Liver (tissue), 8 donors: ENCODE measurements at regions not wholly inside any gene's neighbourhood (a gene's known extent, or its start where the extent isn't known, plus 50 kb on each side); places are given as distances from the start of the nearest gene placed in this dataset.
A peak's percentile ranks its signal among the peaks of the same experiment; 100 is the strongest.

ENCODE experiments used
- DNase-seq: peaks from one replicate; pipeline ENCODE4 v3.0.0-alpha.2; 2017; ENCODE audit warnings: low spot score
- H3K27ac ChIP-seq, 2 donors: one replicate each; pipeline ENCODE4 v1.7.0; 2013; ENCODE audit warnings: inconsistent platforms in 2 of 2, low read length in 2 of 2, control low read depth in 1 of 2, low read depth in 1 of 2, mild to moderate bottlenecking in 1 of 2
- H3K27me3 ChIP-seq, 4 donors: one replicate each; pipeline versions ENCODE4 v1.6.1 to v1.7.0; 2013; ENCODE audit warnings: low read length in 3 of 4, inconsistent platforms in 1 of 4, mild to moderate bottlenecking in 1 of 4, moderate library complexity in 1 of 4; ENCODE audit not compliant: control insufficient read depth in 4 of 4, insufficient read depth in 4 of 4
- H3K36me3 ChIP-seq, 4 donors: one replicate each; pipeline versions ENCODE4 v1.6.1 to v1.7.0; 2013; ENCODE audit warnings: low read length in 3 of 4, mild to moderate bottlenecking in 3 of 4, low read depth in 1 of 4, moderate library complexity in 1 of 4; ENCODE audit not compliant: control insufficient read depth in 4 of 4, insufficient read depth in 3 of 4
- H3K4me1 ChIP-seq, 4 donors: one replicate each; pipeline versions ENCODE4 v1.6.1 to v1.7.0; 2013; ENCODE audit warnings: low read length in 3 of 4, mild to moderate bottlenecking in 3 of 4, moderate library complexity in 1 of 4; ENCODE audit not compliant: control insufficient read depth in 4 of 4, insufficient read depth in 4 of 4
- H3K4me3 ChIP-seq, 3 donors: one replicate each; pipeline versions ENCODE4 v1.6.1 to v1.7.0; 2013; ENCODE audit warnings: low read length in 3 of 3, control low read depth in 1 of 3, low read depth in 1 of 3, mild to moderate bottlenecking in 1 of 3
- H3K9ac ChIP-seq, 2 donors: one replicate each; pipeline ENCODE4 v1.7.0; 2013; ENCODE audit warnings: low read length in 2 of 2, mild to moderate bottlenecking in 2 of 2, moderate library complexity in 2 of 2, control low read depth in 1 of 2, low read depth in 1 of 2
- H3K9me3 ChIP-seq, 4 donors: one replicate each; pipeline versions ENCODE4 v1.6.1 to v1.7.0; 2013; ENCODE audit warnings: low read length in 3 of 4; ENCODE audit not compliant: control insufficient read depth in 4 of 4
- ATF3 ChIP-seq: IDR thresholded peaks from 2 replicates; pipeline ENCODE4 v1.6.1; 2016; ENCODE audit warnings: antibody characterized with exemption
- CTCF ChIP-seq: fragments of 150-350 bp; IDR thresholded peaks from 2 replicates; pipeline ENCODE4 v1.5.1; 2017; ENCODE audit warnings: improper control_type of control experiment, low read depth, low read length; ENCODE audit not compliant: missing input control
- EGR1 ChIP-seq, 2 donors: IDR thresholded peaks; 2 replicates each; pipeline ENCODE4 v1.6.1; 2016 to 2018; ENCODE audit warnings: antibody characterized with exemption in 2 of 2, low read depth in 2 of 2
- FOXA1 ChIP-seq: IDR thresholded peaks from 2 replicates; pipeline ENCODE4 v1.6.1; 2016; ENCODE audit warnings: antibody characterized with exemption
- FOXA2 ChIP-seq: IDR thresholded peaks from 2 replicates; pipeline ENCODE4 v1.6.1; 2016; ENCODE audit warnings: antibody characterized with exemption
- GABPA ChIP-seq, 2 donors: IDR thresholded peaks in 1 of 2; conservative IDR thresholded peaks in 1 of 2; 2 replicates each; pipeline ENCODE4 v1.6.1; 2016; ENCODE audit warnings: antibody characterized with exemption in 2 of 2, mild to moderate bottlenecking in 1 of 2, moderate library complexity in 1 of 2
- HNF4A ChIP-seq, 2 donors: conservative IDR thresholded peaks; 2 replicates each; pipeline ENCODE4 v1.6.1; 2016; ENCODE audit warnings: antibody characterized with exemption in 2 of 2, mild to moderate bottlenecking in 2 of 2
- HNF4G ChIP-seq: IDR thresholded peaks from 2 replicates; pipeline ENCODE4 v1.6.1; 2016; ENCODE audit warnings: antibody characterized with exemption
- JUND ChIP-seq, 2 donors: IDR thresholded peaks; 2 replicates each; pipeline ENCODE4 v1.6.1; 2016; ENCODE audit warnings: antibody characterized with exemption in 2 of 2
- MAX ChIP-seq: IDR thresholded peaks from 2 replicates; pipeline ENCODE4 v1.6.1; 2016; ENCODE audit warnings: antibody characterized with exemption
- NR2F2 ChIP-seq: IDR thresholded peaks from 2 replicates; pipeline ENCODE4 v1.6.1; 2016; ENCODE audit warnings: antibody characterized with exemption
- RAD21 ChIP-seq, 2 donors: IDR thresholded peaks; 2 replicates each; pipeline ENCODE4 v1.6.1; 2016; ENCODE audit warnings: antibody characterized with exemption in 2 of 2, mild to moderate bottlenecking in 2 of 2
- REST ChIP-seq: IDR thresholded peaks from 2 replicates; pipeline ENCODE4 v1.6.1; 2016; ENCODE audit warnings: antibody characterized with exemption, mild to moderate bottlenecking
- RXRA ChIP-seq, 2 donors: IDR thresholded peaks; 2 replicates each; pipeline ENCODE4 v1.6.1; 2017 to 2018; ENCODE audit warnings: antibody characterized with exemption in 2 of 2, mild to moderate bottlenecking in 1 of 2
- SP1 ChIP-seq: IDR thresholded peaks from 2 replicates; pipeline ENCODE4 v1.6.1; 2018; ENCODE audit warnings: antibody characterized with exemption, mild to moderate bottlenecking
- TAF1 ChIP-seq: conservative IDR thresholded peaks from 2 replicates; pipeline ENCODE4 v1.6.1; 2016; ENCODE audit warnings: antibody characterized with exemption, mild to moderate bottlenecking
- YY1 ChIP-seq: IDR thresholded peaks from 2 replicates; pipeline ENCODE4 v1.6.1; 2016; ENCODE audit warnings: antibody characterized with exemption, mild to moderate bottlenecking
- ZBTB33 ChIP-seq: IDR thresholded peaks from 2 replicates; pipeline ENCODE4 v1.6.1; 2016; ENCODE audit warnings: antibody characterized with exemption
- WGBS: extraction: QIAGEN DNeasy Blood & Tissue Kit; methylation state at CpG from one replicate; pipeline ENCODE4 v1.1.7; 2013; 5-methylcytosine and 5-hydroxymethylcytosine counted together
- donor health status: healthy.
- donor health status: healthy.
- donor health status: healthy.
- donor health status: healthy.
- donor health status: healthy.

GRCh38 chr10:65341323-65341925 is 1584.4 kb upstream of the LRRTM3 start:
- H3K4me1 ChIP-seq = no peaks in the 10 kb centered on the region
- TF ChIP-seq RXRA (IDR thresholded peaks at IDR 0.05) (no peak), YY1 (no peak), NR2F2 (peak; percentile 83), TAF1 (no peak), JUND (IDR thresholded peaks at IDR 0.05) (peak; percentile 58 to 66)
- H3K27me3 ChIP-seq = no peaks in the 10 kb centered on the region
- no peak for DNase-seq
- no peak overlapping the region for H3K9ac ChIP-seq
- H3K36me3 ChIP-seq = no peaks in the 10 kb centered on the region
- no peak overlapping the region for H3K27ac ChIP-seq
- H3K4me3 ChIP-seq = no peak overlapping the region
- WGBS = 51% methylated on average over 4 of the region's 4 CpGs
- no peaks in the 10 kb centered on the region for H3K9me3 ChIP-seq

- TF ChIP-seq RAD21 (IDR thresholded peaks at IDR 0.05) (no peak), EGR1 (IDR thresholded peaks at IDR 0.05; ENCODE audit: low read depth in 2 of 2) (no peak), YY1 (no peak), ZBTB33 (no peak), ATF3 (no peak), GABPA (IDR thresholded peaks at IDR 0.05 in 1 of 2, conservative IDR thresholded peaks at IDR 0.05 in 1 of 2) (no peak), REST (no peak), NR2F2 (no peak), FOXA1 (no peak), TAF1 (no peak), JUND (IDR thresholded peaks at IDR 0.05) (no peak), HNF4G (no peak), MAX (no peak), SP1 (no peak), RXRA (IDR thresholded peaks at IDR 0.05) (no peak), FOXA2 (no peak), HNF4A (conservative IDR thresholded peaks at IDR 0.05) (no peak), CTCF (no peak)
- WGBS = 73% methylated on average over 1 of the region's 1 CpG
- H3K4me3 ChIP-seq = no peak overlapping the region
- no peaks in the 10 kb centered on the region for H3K27me3 ChIP-seq
- no peak for DNase-seq
- no peaks in the 10 kb centered on the region for H3K36me3 ChIP-seq
- no peaks in the 10 kb centered on the region for H3K9me3 ChIP-seq
- no peaks in the 10 kb centered on the region for H3K4me1 ChIP-seq
- no peak overlapping the region for H3K27ac ChIP-seq
- no peak overlapping the region for H3K9ac ChIP-seq
Observed at GRCh38 chr10:65342245-65342644, 1583.6 kb upstream of the LRRTM3 start.
